HepG2 (cell line): ENCODE measurements at regions not wholly inside any gene's neighbourhood (a gene's known extent, or its start where the extent isn't known, plus 50 kb on each side); places are given as distances from the start of the nearest gene placed in this dataset.

Experiments used
- ATAC-seq: fragments of 200-7000 bp; cut with Tn5 transposase; 3 replicates; pipeline ENCODE4 v1.9.1; 2020; ENCODE audit warnings: mild to moderate bottlenecking, moderate library complexity
- BruUV-seq: library from RNA; stranded (reverse); fragments of 400-500 nt; replicated peaks from 2 replicates; lab custom pipeline; 2021; lab: Mats Ljungman, UMichigan
- CTCF ChIA-PET: fragments of 300-600 bp; formaldehyde crosslinking; extraction: SDS; loops from one replicate; lab custom pipeline; 2021; ENCODE audit warnings: low total read pairs, inconsistent platforms, low intra/inter-chr PET ratio; lab: Yijun Ruan, JAX
- POLR2A ChIA-PET: fragments of 350-600 bp; sonication (Branson Sonifier 250); formaldehyde crosslinking; loops from one replicate; lab custom pipeline; 2020; ENCODE audit warnings: antibody characterized with exemption, inconsistent platforms; lab: Yijun Ruan, JAX
- DNase-seq: peaks from one replicate; pipeline ENCODE4 v3.0.0-alpha.2; 2015; ENCODE audit warnings: low spot score
- FAIRE-seq: peaks from 3 replicates; lab custom pipeline; 2011; peaks lifted over from hg19 to GRCh38; lab: Jason Lieb, UNC
- H2AFZ ChIP-seq: one replicate; pipeline ENCODE4 v1.6.1; 2011; ENCODE audit warnings: low read length, inconsistent platforms
- H3K27ac ChIP-seq: fragments of 300-600 bp; 3 replicates; pipeline ENCODE4 v1.8.0; 2011; ENCODE audit warnings: mixed run types, mild to moderate bottlenecking, mixed read lengths, low read length, inconsistent platforms; ENCODE audit not compliant: insufficient read depth; ENCODE audit errors: extremely low read length
- H3K27me3 ChIP-seq, 2 experiments: fragments of 200-600 bp in 1 of 2; 2 replicates in 1 of 2; 3 replicates in 1 of 2; pipeline versions ENCODE4 v1.6.0 to v1.8.0; 2011; ENCODE audit warnings: low read length in 2 of 2, mild to moderate bottlenecking in 2 of 2, moderate library complexity in 2 of 2, inconsistent platforms in 1 of 2; ENCODE audit not compliant: insufficient read depth in 2 of 2, control insufficient read depth in 1 of 2
- H3K36me3 ChIP-seq, 2 experiments: fragments of 200-600 bp in 1 of 2; replicated peaks in 1 of 2; 2 replicates in 1 of 2; 3 replicates in 1 of 2; pipeline versions ENCODE4 v1.5.1 to v1.8.0; 2011; ENCODE audit warnings: low read length in 2 of 2, inconsistent platforms in 1 of 2; ENCODE audit not compliant: insufficient read depth in 2 of 2, control insufficient read depth in 1 of 2
- H3K4me1 ChIP-seq: 2 replicates; pipeline ENCODE4 v1.5.1; 2012; ENCODE audit warnings: low read length, inconsistent platforms; ENCODE audit not compliant: insufficient read depth
- H3K4me2 ChIP-seq: 2 replicates; pipeline ENCODE4 v1.6.0; 2011; ENCODE audit warnings: low read depth, low read length, inconsistent platforms
- H3K4me3 ChIP-seq, 3 experiments: fragments of 200-600 bp in 1 of 3; sonication (generic), shearing (Covaris generic) in 1 of 3; replicated peaks in 1 of 3; 2 replicates each; pipeline ENCODE4 v1.5.1; 2011 to 2016; ENCODE audit warnings: low read length in 3 of 3, inconsistent platforms in 2 of 3, low read depth in 2 of 3, mild to moderate bottlenecking in 2 of 3, control low read depth in 1 of 3, mixed read lengths in 1 of 3; ENCODE audit not compliant: insufficient read depth in 1 of 3
- H3K79me2 ChIP-seq: one replicate; pipeline ENCODE4 v1.6.1; 2011; ENCODE audit warnings: low read length, inconsistent platforms; ENCODE audit not compliant: insufficient read depth
- H3K9ac ChIP-seq: 2 replicates; pipeline ENCODE4 v1.6.0; 2011; ENCODE audit warnings: mild to moderate bottlenecking, low read depth, low read length, inconsistent platforms; ENCODE audit not compliant: insufficient read depth
- H3K9me3 ChIP-seq: 2 replicates; pipeline ENCODE4 v1.5.1; 2012; ENCODE audit warnings: mild to moderate bottlenecking, low read length
- H4K20me1 ChIP-seq: 2 replicates; pipeline ENCODE4 v1.6.0; 2011; ENCODE audit warnings: inconsistent platforms, mild to moderate bottlenecking, low read length, moderate library complexity; ENCODE audit not compliant: insufficient read depth
- HMGA1 ChIP-seq: sonication (generic); formaldehyde crosslinking; conservative IDR thresholded peaks from 2 replicates; pipeline ENCODE4 v1.4.0; 2020; ENCODE audit warnings: missing genetic modification reagents
- HOXD1 ChIP-seq: sonication (generic); formaldehyde crosslinking; IDR thresholded peaks from 2 replicates; pipeline ENCODE4 v1.5.0; 2020; ENCODE audit warnings: missing genetic modification reagents
- MTF1 ChIP-seq: sonication (generic); formaldehyde crosslinking; IDR thresholded peaks from 2 replicates; pipeline ENCODE4 v1.5.0; 2020; ENCODE audit warnings: missing genetic modification reagents
- PHF5A ChIP-seq: IDR thresholded peaks from one replicate; pipeline ENCODE4 v1.6.1; 2018; ENCODE audit warnings: low read depth, missing genetic modification reagents; ENCODE audit not compliant: unreplicated experiment
- RORA ChIP-seq: sonication (generic); formaldehyde crosslinking; IDR thresholded peaks from 2 replicates; pipeline ENCODE4 v1.5.0; 2020; ENCODE audit warnings: mild to moderate bottlenecking, missing genetic modification reagents, moderate library complexity
- SP1 ChIP-seq, 2 experiments: fragments of 450-650 bp in 1 of 2; sonication (generic) in 1 of 2; formaldehyde crosslinking in 1 of 2; IDR thresholded peaks; 2 replicates each; pipeline versions ENCODE4 v1.4.0 to v1.6.1; 2016 to 2020; ENCODE audit warnings: missing genetic modification reagents in 1 of 2
- ZFP41 ChIP-seq: sonication (generic); formaldehyde crosslinking; IDR thresholded peaks from 2 replicates; pipeline ENCODE4 v1.4.0; 2020; ENCODE audit warnings: mild to moderate bottlenecking, missing genetic modification reagents, borderline replicate concordance
- ZNF136 ChIP-seq: sonication (generic); formaldehyde crosslinking; IDR thresholded peaks from 2 replicates; pipeline ENCODE4 v1.8.1; 2022; ENCODE audit warnings: low read depth, mild to moderate bottlenecking, moderate library complexity, missing genetic modification reagents
- ZNF816 ChIP-seq: sonication (generic); formaldehyde crosslinking; IDR thresholded peaks from 2 replicates; pipeline ENCODE4 v1.8.0; 2022; ENCODE audit warnings: missing genetic modification reagents, mild to moderate bottlenecking, borderline replicate concordance
- WGBS: methylation state at CpG from one replicate; pipeline ENCODE4 v1.1.6; 2017; ENCODE audit warnings: low lambda C conversion rate; 5-methylcytosine and 5-hydroxymethylcytosine counted together
- in situ Hi-C: cut with HindIII; loops from 2 replicates; pipeline ENCODE4 v1.10.0; 2017; ENCODE audit warnings: low pct_unique_long_range_greater_than_20kb; ENCODE audit not compliant: extremely low pct_ligation_motif_present
- intact Hi-C: fragments of 100-400 bp; cut with micrococcal nuclease; formaldehyde crosslinking; loops from one replicate; pipeline ENCODE4 v1.10.0; 2022; ENCODE audit not compliant: unreplicated experiment
- TF ChIP-seq, protein P1 (sequence below): IDR thresholded peaks from 2 replicates; pipeline ENCODE4 v1.6.1; 2016; ENCODE audit warnings: control low read depth
- TF ChIP-seq, protein P2 (sequence below): sonication (generic); formaldehyde crosslinking; IDR thresholded peaks from 2 replicates; pipeline ENCODE4 v1.4.0; 2020; ENCODE audit warnings: missing genetic modification reagents
- TF ChIP-seq, protein P3 (sequence below): sonication (generic); formaldehyde crosslinking; IDR thresholded peaks from 2 replicates; pipeline ENCODE4 v1.4.0; 2020; ENCODE audit warnings: missing genetic modification reagents
- TF ChIP-seq, protein P4 (sequence below): sonication (generic); formaldehyde crosslinking; IDR thresholded peaks from 2 replicates; pipeline ENCODE4 v1.4.0; 2020; ENCODE audit warnings: mild to moderate bottlenecking, missing genetic modification reagents, borderline replicate concordance

DNA sequence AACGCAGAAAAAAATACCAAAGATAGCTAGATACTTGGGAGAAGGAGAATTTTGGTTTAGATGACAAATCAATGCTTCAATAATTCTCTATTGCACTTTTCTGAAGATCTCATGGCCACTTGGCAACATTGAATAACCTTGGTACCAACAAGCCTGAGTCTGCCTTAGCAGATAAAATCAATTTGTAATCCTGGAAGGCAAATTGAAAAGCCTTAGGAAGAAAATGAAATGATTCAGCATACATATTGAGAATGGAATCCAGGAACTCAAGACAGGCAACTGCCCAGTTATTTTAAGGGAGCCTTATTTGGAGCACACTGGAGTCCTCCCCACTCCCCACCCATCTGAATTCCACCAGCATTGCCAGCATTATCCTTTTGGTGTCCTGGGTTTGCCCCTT is 109.3 kb upstream of the SOX9 start (continued):
- no peak for TF ChIP-seq ZNF136
- no peak for TF ChIP-seq HOXD1
- TF ChIP-seq HMGA1 (CRISPR knock-in tag) = no peak

DNA sequence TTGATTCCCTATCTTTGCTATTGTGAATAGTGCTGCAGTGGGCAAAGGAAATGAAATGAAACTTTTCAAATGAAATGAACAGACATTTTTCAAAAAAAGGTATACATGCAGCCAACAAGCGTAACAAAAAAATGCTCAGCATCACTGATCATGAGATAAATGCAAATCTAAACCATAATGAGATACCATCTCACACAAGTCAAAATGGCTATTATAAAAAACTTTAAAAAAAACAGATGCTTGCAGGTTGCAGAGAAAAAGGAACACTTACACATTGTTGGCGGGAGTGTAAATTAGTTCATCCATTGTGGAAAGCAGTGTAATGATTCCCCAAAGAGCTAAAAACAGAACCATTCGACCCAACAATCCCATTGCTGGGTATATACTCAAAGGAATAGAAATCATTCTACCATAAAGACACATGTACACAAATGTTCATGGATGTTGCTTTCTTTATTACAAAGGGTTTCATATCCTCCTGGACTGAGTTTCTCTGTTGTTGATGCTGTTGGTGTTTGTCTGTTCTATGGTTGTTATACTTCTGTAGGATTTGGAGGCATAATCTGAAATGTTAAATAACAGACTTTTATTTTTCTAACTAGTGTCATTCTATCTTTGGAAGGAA is 99.3 kb upstream of the SOX9 start:
- H2AFZ ChIP-seq = no peak overlapping the region
- H3K79me2 ChIP-seq = no peaks in the 10 kb centered on the region
- no peaks in the 10 kb centered on the region for H3K36me3 ChIP-seq
- ChIA-PET POLR2A (no interaction called here), CTCF (no interaction called here)
- in situ Hi-C loops (no loop called here), intact Hi-C loops (no loop called here)
- H3K4me3 ChIP-seq = no peak overlapping the region
- no peak overlapping the region for H3K4me2 ChIP-seq
- FAIRE-seq (no peak), ATAC-seq (no peak), DNase-seq (no peak)
- no peaks in the 10 kb centered on the region for H4K20me1 ChIP-seq
- no peak overlapping the region for H3K27ac ChIP-seq
- no peak overlapping the region for H3K9ac ChIP-seq
- WGBS = 49% methylated on average over 3 of the region's 3 CpGs
- H3K4me1 ChIP-seq = no peaks in the 10 kb centered on the region
- no peaks in the 10 kb centered on the region for H3K9me3 ChIP-seq
- BruUV-seq = no TSS peak
- H3K27me3 ChIP-seq = peaks cover 0 to 29% of the 10 kb centered on the region in 2 experiments; a peak in 3 of 5 replicates
- TF ChIP-seq, protein P1, sequence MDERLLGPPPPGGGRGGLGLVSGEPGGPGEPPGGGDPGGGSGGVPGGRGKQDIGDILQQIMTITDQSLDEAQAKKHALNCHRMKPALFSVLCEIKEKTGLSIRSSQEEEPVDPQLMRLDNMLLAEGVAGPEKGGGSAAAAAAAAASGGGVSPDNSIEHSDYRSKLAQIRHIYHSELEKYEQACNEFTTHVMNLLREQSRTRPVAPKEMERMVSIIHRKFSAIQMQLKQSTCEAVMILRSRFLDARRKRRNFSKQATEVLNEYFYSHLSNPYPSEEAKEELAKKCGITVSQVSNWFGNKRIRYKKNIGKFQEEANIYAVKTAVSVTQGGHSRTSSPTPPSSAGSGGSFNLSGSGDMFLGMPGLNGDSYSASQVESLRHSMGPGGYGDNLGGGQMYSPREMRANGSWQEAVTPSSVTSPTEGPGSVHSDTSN (CRISPR knock-in tag) = no peak
- TF ChIP-seq ZNF816 (CRISPR knock-in tag) = no peak
- TF ChIP-seq, protein P2, sequence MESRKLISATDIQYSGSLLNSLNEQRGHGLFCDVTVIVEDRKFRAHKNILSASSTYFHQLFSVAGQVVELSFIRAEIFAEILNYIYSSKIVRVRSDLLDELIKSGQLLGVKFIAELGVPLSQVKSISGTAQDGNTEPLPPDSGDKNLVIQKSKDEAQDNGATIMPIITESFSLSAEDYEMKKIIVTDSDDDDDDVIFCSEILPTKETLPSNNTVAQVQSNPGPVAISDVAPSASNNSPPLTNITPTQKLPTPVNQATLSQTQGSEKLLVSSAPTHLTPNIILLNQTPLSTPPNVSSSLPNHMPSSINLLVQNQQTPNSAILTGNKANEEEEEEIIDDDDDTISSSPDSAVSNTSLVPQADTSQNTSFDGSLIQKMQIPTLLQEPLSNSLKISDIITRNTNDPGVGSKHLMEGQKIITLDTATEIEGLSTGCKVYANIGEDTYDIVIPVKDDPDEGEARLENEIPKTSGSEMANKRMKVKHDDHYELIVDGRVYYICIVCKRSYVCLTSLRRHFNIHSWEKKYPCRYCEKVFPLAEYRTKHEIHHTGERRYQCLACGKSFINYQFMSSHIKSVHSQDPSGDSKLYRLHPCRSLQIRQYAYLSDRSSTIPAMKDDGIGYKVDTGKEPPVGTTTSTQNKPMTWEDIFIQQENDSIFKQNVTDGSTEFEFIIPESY (CRISPR knock-in tag) = no peak
- TF ChIP-seq SP1 (IDR thresholded peaks at IDR 0.05) = no peak
- no peak for TF ChIP-seq SP1 (CRISPR knock-in tag; IDR thresholded peaks at IDR 0.05)
- no peak for TF ChIP-seq RORA (CRISPR knock-in tag)
- TF ChIP-seq ZFP41 = no peak
- TF ChIP-seq, protein P3, sequence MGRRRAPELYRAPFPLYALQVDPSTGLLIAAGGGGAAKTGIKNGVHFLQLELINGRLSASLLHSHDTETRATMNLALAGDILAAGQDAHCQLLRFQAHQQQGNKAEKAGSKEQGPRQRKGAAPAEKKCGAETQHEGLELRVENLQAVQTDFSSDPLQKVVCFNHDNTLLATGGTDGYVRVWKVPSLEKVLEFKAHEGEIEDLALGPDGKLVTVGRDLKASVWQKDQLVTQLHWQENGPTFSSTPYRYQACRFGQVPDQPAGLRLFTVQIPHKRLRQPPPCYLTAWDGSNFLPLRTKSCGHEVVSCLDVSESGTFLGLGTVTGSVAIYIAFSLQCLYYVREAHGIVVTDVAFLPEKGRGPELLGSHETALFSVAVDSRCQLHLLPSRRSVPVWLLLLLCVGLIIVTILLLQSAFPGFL = no peak
- no peak for TF ChIP-seq PHF5A (CRISPR knock-in tag)
- TF ChIP-seq MTF1 = no peak
- TF ChIP-seq, protein P4, sequence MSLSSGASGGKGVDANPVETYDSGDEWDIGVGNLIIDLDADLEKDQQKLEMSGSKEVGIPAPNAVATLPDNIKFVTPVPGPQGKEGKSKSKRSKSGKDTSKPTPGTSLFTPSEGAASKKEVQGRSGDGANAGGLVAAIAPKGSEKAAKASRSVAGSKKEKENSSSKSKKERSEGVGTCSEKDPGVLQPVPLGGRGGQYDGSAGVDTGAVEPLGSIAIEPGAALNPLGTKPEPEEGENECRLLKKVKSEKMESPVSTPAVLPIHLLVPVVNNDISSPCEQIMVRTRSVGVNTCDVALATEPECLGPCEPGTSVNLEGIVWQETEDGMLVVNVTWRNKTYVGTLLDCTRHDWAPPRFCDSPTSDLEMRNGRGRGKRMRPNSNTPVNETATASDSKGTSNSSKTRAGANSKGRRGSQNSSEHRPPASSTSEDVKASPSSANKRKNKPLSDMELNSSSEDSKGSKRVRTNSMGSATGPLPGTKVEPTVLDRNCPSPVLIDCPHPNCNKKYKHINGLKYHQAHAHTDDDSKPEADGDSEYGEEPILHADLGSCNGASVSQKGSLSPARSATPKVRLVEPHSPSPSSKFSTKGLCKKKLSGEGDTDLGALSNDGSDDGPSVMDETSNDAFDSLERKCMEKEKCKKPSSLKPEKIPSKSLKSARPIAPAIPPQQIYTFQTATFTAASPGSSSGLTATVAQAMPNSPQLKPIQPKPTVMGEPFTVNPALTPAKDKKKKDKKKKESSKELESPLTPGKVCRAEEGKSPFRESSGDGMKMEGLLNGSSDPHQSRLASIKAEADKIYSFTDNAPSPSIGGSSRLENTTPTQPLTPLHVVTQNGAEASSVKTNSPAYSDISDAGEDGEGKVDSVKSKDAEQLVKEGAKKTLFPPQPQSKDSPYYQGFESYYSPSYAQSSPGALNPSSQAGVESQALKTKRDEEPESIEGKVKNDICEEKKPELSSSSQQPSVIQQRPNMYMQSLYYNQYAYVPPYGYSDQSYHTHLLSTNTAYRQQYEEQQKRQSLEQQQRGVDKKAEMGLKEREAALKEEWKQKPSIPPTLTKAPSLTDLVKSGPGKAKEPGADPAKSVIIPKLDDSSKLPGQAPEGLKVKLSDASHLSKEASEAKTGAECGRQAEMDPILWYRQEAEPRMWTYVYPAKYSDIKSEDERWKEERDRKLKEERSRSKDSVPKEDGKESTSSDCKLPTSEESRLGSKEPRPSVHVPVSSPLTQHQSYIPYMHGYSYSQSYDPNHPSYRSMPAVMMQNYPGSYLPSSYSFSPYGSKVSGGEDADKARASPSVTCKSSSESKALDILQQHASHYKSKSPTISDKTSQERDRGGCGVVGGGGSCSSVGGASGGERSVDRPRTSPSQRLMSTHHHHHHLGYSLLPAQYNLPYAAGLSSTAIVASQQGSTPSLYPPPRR = no peak
